HG03159 (cell line): ENCODE measurements at regions not wholly inside any gene's neighbourhood (a gene's known extent, or its start where the extent isn't known, plus 50 kb on each side); places are given as distances from the start of the nearest gene placed in this dataset.
"Not testable (repeated sequence)": the region's sequence is repeated elsewhere in the genome, so short reads cannot be mapped to it uniquely, and the experiment has no call there.

ENCODE experiments used
- ATAC-seq: cut with Tn5 transposase; IDR thresholded peaks from one replicate; pipeline ENCODE4 v1.9.1; 2021; ENCODE audit warnings: mild to moderate bottlenecking, moderate library complexity; ENCODE audit not compliant: unreplicated experiment

- no peak for ATAC-seq
Measured at GRCh38 chrX:147468600-147468999, 443.1 kb upstream of the FMR1 start.

GRCh38 chrX:147476008-147476407 is 435.7 kb upstream of the FMR1 start:
- ATAC-seq = no peak

GRCh38 chrX:147478899-147479298 is 432.8 kb upstream of the FMR1 start:
- no peak for ATAC-seq

GRCh38 chrX:147485207-147485606 is 426.5 kb upstream of the FMR1 start:
- ATAC-seq = no peak

GRCh38 chrX:147494365-147494764 is 417.4 kb upstream of the FMR1 start:
- no peak for ATAC-seq

- no peak for ATAC-seq
Measured at GRCh38 chrX:147498796-147499195, 412.9 kb upstream of the FMR1 start.

GRCh38 chrX:147522981-147523380 is 388.7 kb upstream of the FMR1 start:
- no peak for ATAC-seq

GRCh38 chrX:147533426-147533825 is 378.3 kb upstream of the FMR1 start:
- no peak for ATAC-seq

GRCh38 chrX:147537172-147537571 is 374.5 kb upstream of the FMR1 start:
- no peak for ATAC-seq

GRCh38 chrX:147548023-147548422 is 363.7 kb upstream of the FMR1 start:
- not testable (repeated sequence) for ATAC-seq

- ATAC-seq = no peak
Measured at GRCh38 chrX:147550217-147550616, 361.5 kb upstream of the FMR1 start.

- ATAC-seq = no peak
Measured at GRCh38 chrX:147559191-147559590, 352.5 kb upstream of the FMR1 start.

- no peak for ATAC-seq
Measured at GRCh38 chrX:147565237-147565636, 346.5 kb upstream of the FMR1 start.

GRCh38 chrX:147570483-147570882 is 341.2 kb upstream of the FMR1 start:
- no peak for ATAC-seq

GRCh38 chrX:147573266-147573665 is 338.5 kb upstream of the FMR1 start:
- no peak for ATAC-seq

GRCh38 chrX:147602176-147602696 is 309.5 kb upstream of the FMR1 start:
- ATAC-seq = no peak

GRCh38 chrX:147626605-147627004 is 285.1 kb upstream of the FMR1 start:
- no peak for ATAC-seq

GRCh38 chrX:147635186-147635585 is 276.5 kb upstream of the FMR1 start:
- no peak for ATAC-seq

- ATAC-seq = no peak
Measured at GRCh38 chrX:147637190-147637589, 274.5 kb upstream of the FMR1 start.

- no peak for ATAC-seq
Measured at GRCh38 chrX:147646949-147647723, 264.6 kb upstream of the FMR1 start.

GRCh38 chrX:147675819-147676218 is 235.9 kb upstream of the FMR1 start:
- ATAC-seq = no peak

GRCh38 chrX:147679356-147680005 is 232.2 kb upstream of the FMR1 start:
- ATAC-seq = no peak
